BJ (cell line): ENCODE measurements at regions not wholly inside any gene's neighbourhood (a gene's known extent, or its start where the extent isn't known, plus 50 kb on each side); places are given as distances from the start of the nearest gene placed in this dataset.

Experiments
- CTCF ChIA-PET: fragments of 350-600 bp; formaldehyde crosslinking; extraction: SDS; loops from one replicate; lab custom pipeline; 2021; ENCODE audit warnings: antibody characterized with exemption, inconsistent platforms; lab: Yijun Ruan, JAX
- POLR2A ChIA-PET: fragments of 300-600 bp; sonication (Branson Sonifier 250); formaldehyde crosslinking; extraction: SDS; loops from one replicate; lab custom pipeline; 2021; ENCODE audit warnings: antibody characterized with exemption; lab: Charles Lee
- DNase-seq: peaks from one replicate; pipeline ENCODE4 v3.0.0-alpha.2; 2011; ENCODE audit warnings: low read depth
- H3K27me3 ChIP-seq: 2 replicates; pipeline ENCODE4 v1.6.0; 2011; ENCODE audit warnings: low read length; ENCODE audit not compliant: control insufficient read depth, insufficient read depth
- H3K36me3 ChIP-seq: 2 replicates; pipeline ENCODE4 v1.5.1; 2011; ENCODE audit warnings: low read length; ENCODE audit not compliant: control insufficient read depth, insufficient read depth
- H3K4me3 ChIP-seq: 2 replicates; pipeline ENCODE4 v1.5.1; 2011; ENCODE audit warnings: low read depth, mild to moderate bottlenecking, control low read depth, low read length
- CTCF ChIP-seq: IDR thresholded peaks from 2 replicates; pipeline ENCODE4 v1.5.1; 2011; ENCODE audit warnings: low read depth, mild to moderate bottlenecking, control low read depth, inconsistent platforms, low read length, moderate library complexity; ENCODE audit not compliant: insufficient read depth

- no peak for TF ChIP-seq CTCF
- no peaks in the 10 kb centered on the region for H3K36me3 ChIP-seq
- no peaks in the 10 kb centered on the region for H3K27me3 ChIP-seq
- no peak for DNase-seq
- H3K4me3 ChIP-seq, result no peak overlapping the region
- ChIA-PET CTCF (no interaction called here), POLR2A (no interaction called here)
These were observed 355.5 kb upstream of the NCAM2 start for GRCh38 chr21:20642681-20643080.

- POLR2A ChIA-PET, result no interaction called here
- Histone ChIP-seq H3K4me3 (no peak overlapping the region), H3K27me3 (no peaks in the 10 kb centered on the region), H3K36me3 (no peaks in the 10 kb centered on the region)
- TF ChIP-seq CTCF, result no peak
- CTCF ChIA-PET, result no interaction called here
- no peak for DNase-seq
These were observed 353.7 kb upstream of the NCAM2 start for GRCh38 chr21:20644552-20644951.

GRCh38 chr21:20645344-20645743 lies 352.9 kb upstream of the NCAM2 start:
- TF ChIP-seq CTCF, result no peak
- Histone ChIP-seq H3K36me3 (no peaks in the 10 kb centered on the region), H3K4me3 (no peak overlapping the region), H3K27me3 (no peaks in the 10 kb centered on the region)
- no peak for DNase-seq
- ChIA-PET CTCF (no interaction called here), POLR2A (no interaction called here)

GRCh38 chr21:20646431-20647165 lies 351.6 kb upstream of the NCAM2 start:
- TF ChIP-seq CTCF, result no peak
- no peak for DNase-seq
- Histone ChIP-seq H3K36me3 (no peaks in the 10 kb centered on the region), H3K4me3 (no peak overlapping the region), H3K27me3 (no peaks in the 10 kb centered on the region)
- ChIA-PET CTCF (no interaction called here), POLR2A (no interaction called here)

GRCh38 chr21:20647607-20648006 lies 350.6 kb upstream of the NCAM2 start:
- DNase-seq, result no peak
- ChIA-PET POLR2A (no interaction called here), CTCF (no interaction called here)
- Histone ChIP-seq H3K27me3 (no peaks in the 10 kb centered on the region), H3K36me3 (no peaks in the 10 kb centered on the region), H3K4me3 (no peak overlapping the region)
- TF ChIP-seq CTCF, result no peak
